ENCODE measurements at regions not wholly inside any gene's neighbourhood (a gene's known extent, or its start where the extent isn't known, plus 50 kb on each side); places are given as distances from the start of the nearest gene placed in this dataset.

GRCh38 chr2:204386668-204387067 is 158.6 kb upstream of the PARD3B start (continued):
- TF ChIP-seq REST (IDR thresholded peaks at IDR 0.05; ENCODE audit: unreplicated experiment) (no peak), EZH2 (IDR thresholded peaks at IDR 0.05; ENCODE audit: low read depth, unreplicated experiment) (no peak), NANOG (IDR thresholded peaks at IDR 0.05; ENCODE audit: borderline replicate concordance) (no peak), ETS1 (IDR thresholded peaks at IDR 0.05) (no peak), CREB1 (CRISPR knock-in tag; IDR thresholded peaks at IDR 0.05; ENCODE audit: low read depth) (no peak), POLR2AphosphoS5 (IDR thresholded peaks at IDR 0.05; ENCODE audit: low read depth) (no peak)

- peaks cover 6% of the 10 kb centered on the region; the same call in 2 of the 3 replicates for H3K4me1 Mint-ChIP-seq
- no peaks in the 10 kb centered on the region for H3F3A ChIP-seq (replicated peaks; ENCODE audit: low read depth)
- no peak overlapping the region for H3K4me3 ChIP-seq
- H3K36me3 ChIP-seq (ENCODE audit: insufficient read depth), result no peaks in the 10 kb centered on the region
- no peaks in the 10 kb centered on the region for H4K20me1 ChIP-seq (replicated peaks; ENCODE audit: insufficient read depth)
- H3K9me2 ChIP-seq (ENCODE audit: insufficient read depth), result 0 out of 2 replicates have a peak, but pooled peaks cover 12% of the 10 kb centered on the region
- H3K4me1 ChIP-seq (ENCODE audit: insufficient read depth), result peaks cover 8% of the 10 kb centered on the region; the same call in 1 of the 2 replicates
- H3K27ac ChIP-seq (ENCODE audit: low read depth), result no peak overlapping the region
- H3K4me3 Mint-ChIP-seq, result no peak overlapping the region
- DNase-seq (ENCODE audit: low spot score) (peak; percentile 13), ATAC-seq (peak; percentile 40; the same call in 1 of the 3 replicates)
- H3K27me3 Mint-ChIP-seq (ENCODE audit: insufficient read depth, low read depth, poor library complexity), result no peaks in the 10 kb centered on the region
- H2AFZ ChIP-seq, result peak overlapping the region; percentile 49; the same call in 1 of the 2 replicates
- no peaks in the 10 kb centered on the region for H3K79me2 ChIP-seq (replicated peaks; ENCODE audit: insufficient read depth)
- H3K9me3 Mint-ChIP-seq, result no peaks in the 10 kb centered on the region; the same call in 2 of the 3 replicates
- no peaks in the 10 kb centered on the region for H3K36me3 Mint-ChIP-seq (ENCODE audit: low read depth)
- peak overlapping the region; percentile 55; the same call in 1 of the 2 replicates for H3K27ac Mint-ChIP-seq
- no peaks in the 10 kb centered on the region for H3K27me3 ChIP-seq (ENCODE audit: insufficient read depth)
- H3K4me2 ChIP-seq, result no peak overlapping the region
- TF ChIP-seq ZNF462 (CRISPR knock-in tag; IDR thresholded peaks at IDR 0.05), result no peak
- TF ChIP-seq STAT1 (IDR thresholded peaks at IDR 0.05; ENCODE audit: unreplicated experiment), result no peak
- no peak for TF ChIP-seq NANOG (IDR thresholded peaks at IDR 0.05; ENCODE audit: borderline replicate concordance)
- no peak for TF ChIP-seq JUNB (IDR thresholded peaks at IDR 0.05; ENCODE audit: unreplicated experiment)
- no peak for TF ChIP-seq ZNF114 (CRISPR knock-in tag; IDR thresholded peaks at IDR 0.05)
- TF ChIP-seq EZH2 (IDR thresholded peaks at IDR 0.05; ENCODE audit: low read depth, unreplicated experiment), result no peak
- TF ChIP-seq CREB1 (CRISPR knock-in tag; IDR thresholded peaks at IDR 0.05; ENCODE audit: low read depth), result no peak
- TF ChIP-seq ETS1 (IDR thresholded peaks at IDR 0.05), result no peak
- TF ChIP-seq POLR2AphosphoS5 (IDR thresholded peaks at IDR 0.05; ENCODE audit: low read depth), result no peak
- TF ChIP-seq ZNF331 (CRISPR knock-in tag; IDR thresholded peaks at IDR 0.05; ENCODE audit: low read depth), result no peak
- no peak for TF ChIP-seq EZH2phosphoT487 (IDR thresholded peaks at IDR 0.05; ENCODE audit: unreplicated experiment)
Observed at GRCh38 chr2:204389120-204389519, 156.2 kb upstream of the PARD3B start.

Measured in GM23338 (cell line).